Heart left ventricle (tissue), 16 donors: ENCODE measurements at regions not wholly inside any gene's neighbourhood (a gene's known extent, or its start where the extent isn't known, plus 50 kb on each side); places are given as distances from the start of the nearest gene placed in this dataset.

ENCODE experiments used
- ATAC-seq, 4 donors: fragments of 200-7000 bp; cut with Tn5 transposase; one replicate each; pipeline ENCODE4 v1.9.1; 2020 to 2022; ENCODE audit warnings: moderate library complexity in 4 of 4, mild to moderate bottlenecking in 3 of 4, moderate number of reproducible peaks in 1 of 4
- DNase-seq, 5 donors: peaks; one replicate each; pipeline ENCODE4 v3.0.0-alpha.2; 2020
- H3K27ac ChIP-seq, 12 donors: fragments of 200-600 bp; sonication (generic) in 4 of 12; one replicate each; pipeline versions ENCODE4 v1.5.0 to v1.8.0; 2016 to 2022; ENCODE audit warnings: mild to moderate bottlenecking in 2 of 12
- H3K27me3 ChIP-seq, 9 donors: fragments of 200-600 bp; sonication (generic) in 2 of 9; one replicate each; pipeline versions ENCODE4 v1.5.1 to v1.8.0; 2016 to 2022; ENCODE audit warnings: mild to moderate bottlenecking in 3 of 9
- H3K36me3 ChIP-seq, 9 donors: fragments of 200-600 bp; sonication (generic) in 2 of 9; one replicate each; pipeline versions ENCODE4 v1.5.0 to v1.8.0; 2018 to 2022; ENCODE audit warnings: mild to moderate bottlenecking in 2 of 9
- H3K4me1 ChIP-seq, 12 donors: fragments of 200-600 bp; sonication (generic) in 4 of 12; one replicate each; pipeline versions ENCODE4 v1.5.0 to v1.8.0; 2016 to 2022; ENCODE audit warnings: mild to moderate bottlenecking in 3 of 12
- H3K4me3 ChIP-seq, 12 donors: fragments of 200-600 bp; sonication (generic) in 4 of 12; one replicate each; pipeline versions ENCODE4 v1.5.0 to v1.8.0; 2017 to 2022; ENCODE audit warnings: mild to moderate bottlenecking in 9 of 12, moderate library complexity in 4 of 12
- H3K9me3 ChIP-seq, 12 donors: fragments of 200-600 bp; sonication (generic) in 4 of 12; one replicate each; pipeline versions ENCODE4 v1.5.0 to v1.8.0; 2016 to 2022; ENCODE audit warnings: mild to moderate bottlenecking in 1 of 12
- CTCF ChIP-seq, 12 donors: fragments of 200-600 bp; sonication (generic) in 4 of 12; IDR thresholded peaks; one replicate each; pipeline versions ENCODE4 v1.5.0 to v1.8.0; 2018 to 2022; ENCODE audit warnings: antibody characterized with exemption in 12 of 12, mild to moderate bottlenecking in 5 of 12
- POLR2A ChIP-seq, 2 donors: fragments of 450-650 bp; IDR thresholded peaks; one replicate each; pipeline ENCODE4 v1.6.1; 2017; ENCODE audit warnings: antibody characterized with exemption in 2 of 2, mild to moderate bottlenecking in 2 of 2, moderate library complexity in 2 of 2
- whole genome bisulfite sequencing, 4 donors: extraction: QIAGEN DNeasy Blood & Tissue Kit in 2 of 4; methylation state at CpG; one replicate each; pipeline versions ENCODE4 v1.1.5 to v1.1.7; 2013 to 2018; 5-methylcytosine and 5-hydroxymethylcytosine counted together
- intact Hi-C, 10 donors: fragments of 100-400 bp; cut with DNase I; formaldehyde crosslinking; loops; one replicate each; pipeline versions ENCODE4 v1.11.1 to v1.14.2; 2022
- donor health status: ischemic (EF 13 %, LVEDD 7.1; RV severe dilation, severe dysfunction).
- donor health status: healthy with polysubstance abuse.
- donor health status: DM: no; HTN: yes; CAD: no.
- donor health status: DM: no; HTN: no; CAD: no.
- donor health status: ischemic (EF 25% LVEDD 6.9; RV normal size, moderate dysfunction).
- donor health status: ischemic (EF 25% LVEDD 5.7; RV mildly dilated, moderate dysfunction).
- donor health status: healthy.
- donor health status: DM: yes; HTN: yes; CAD: no.
- donor health status: ischemic (EF 35%, LVEDD 5.7; RV mildly dilated, moderate dysfunction).
- donor health status: nonischemic (EF 11% LVEDD 7.7; RV severe dilation, severe dysfunction).
- donor health status: DM: yes; HTN: yes; CAD: no.
- donor health status: PGD.
- donor health status: ischemic (EF 29% LVEDD 5.4; RV normal size, mild dysfunction).
- donor health status: nonischemic (EF 23%, LVEDD 6.1; RV moderate dilation, normal function).

GRCh38 chr15:36256404-36256807 is 323.0 kb upstream of the CDIN1 start:
- WGBS, 4 donors = 87 to 94% (median 93%) methylated on average over 1 of the region's 1 CpG
- intact Hi-C loops = no loop called here

GRCh38 chr15:36263666-36264065 is 315.8 kb upstream of the CDIN1 start:
- ATAC-seq = no peak
- TF ChIP-seq POLR2A (IDR thresholded peaks at IDR 0.05) (no peak), CTCF (IDR thresholded peaks at IDR 0.05) (no peak)
- WGBS, 4 donors = 51 to 63% (median 60%) methylated on average over 2 of the region's 2 CpGs
- Histone ChIP-seq H3K9me3 (no peaks in the 10 kb centered on the region), H3K4me1 (no peaks in the 10 kb centered on the region), H3K27me3 (no peaks in the 10 kb centered on the region), H3K36me3 (no peaks in the 10 kb centered on the region), H3K4me3 (no peak overlapping the region), H3K27ac (no peak overlapping the region)
- intact Hi-C loops = no loop called here
- DNase-seq = no peak

More at GRCh38 chr15:36256404-36256807, 323.0 kb upstream of the CDIN1 start:
- Histone ChIP-seq H3K27ac (no peak overlapping the region), H3K4me1 (peaks cover 0 to 6% (median 0%) of the 10 kb centered on the region in 12 donors), H3K9me3 (no peaks in the 10 kb centered on the region), H3K27me3 (no peaks in the 10 kb centered on the region), H3K4me3 (no peak overlapping the region), H3K36me3 (no peaks in the 10 kb centered on the region)
- ATAC-seq (no peak), DNase-seq (no peak)
- TF ChIP-seq CTCF (IDR thresholded peaks at IDR 0.05) = no peak
- no peak for TF ChIP-seq POLR2A (IDR thresholded peaks at IDR 0.05)

GRCh38 chr15:36265422-36265821 is 314.0 kb upstream of the CDIN1 start:
- H3K9me3 ChIP-seq = no peaks in the 10 kb centered on the region
- 94 to 100% (median 97%) methylated on average over 1 of the region's 1 CpG for WGBS, 4 donors
- no peak overlapping the region for H3K27ac ChIP-seq
- no peaks in the 10 kb centered on the region for H3K4me1 ChIP-seq
- no peak overlapping the region for H3K4me3 ChIP-seq
- no peaks in the 10 kb centered on the region for H3K36me3 ChIP-seq
- ATAC-seq = no peak
- intact Hi-C loops = no loop called here
- H3K27me3 ChIP-seq = no peaks in the 10 kb centered on the region
- TF ChIP-seq CTCF (IDR thresholded peaks at IDR 0.05) (no peak), POLR2A (IDR thresholded peaks at IDR 0.05) (no peak)
- DNase-seq = no peak

GRCh38 chr15:36271048-36271447 is 308.4 kb upstream of the CDIN1 start:
- Histone ChIP-seq H3K27ac (no peak overlapping the region), H3K36me3 (no peaks in the 10 kb centered on the region), H3K27me3 (no peaks in the 10 kb centered on the region), H3K9me3 (peaks cover 0 to under 1% (median 0%) of the 10 kb centered on the region in 12 donors), H3K4me1 (no peaks in the 10 kb centered on the region), H3K4me3 (no peak overlapping the region)
- TF ChIP-seq POLR2A (IDR thresholded peaks at IDR 0.05) = no peak
- no peak for TF ChIP-seq CTCF (IDR thresholded peaks at IDR 0.05)
- 82 to 93% (median 82%) methylated on average over 5 of the region's 5 CpGs for WGBS, 4 donors
- DNase-seq (no peak), ATAC-seq (no peak)
- intact Hi-C loops = no loop called here
